G401.6 (cell line): ENCODE measurements at regions not wholly inside any gene's neighbourhood (a gene's known extent, or its start where the extent isn't known, plus 50 kb on each side); places are given as distances from the start of the nearest gene placed in this dataset.

Experiments used
- FAIRE-seq: peaks from 2 replicates; lab custom pipeline; 2012; peaks lifted over from hg19 to GRCh38; lab: Jason Lieb, UNC

DNA sequence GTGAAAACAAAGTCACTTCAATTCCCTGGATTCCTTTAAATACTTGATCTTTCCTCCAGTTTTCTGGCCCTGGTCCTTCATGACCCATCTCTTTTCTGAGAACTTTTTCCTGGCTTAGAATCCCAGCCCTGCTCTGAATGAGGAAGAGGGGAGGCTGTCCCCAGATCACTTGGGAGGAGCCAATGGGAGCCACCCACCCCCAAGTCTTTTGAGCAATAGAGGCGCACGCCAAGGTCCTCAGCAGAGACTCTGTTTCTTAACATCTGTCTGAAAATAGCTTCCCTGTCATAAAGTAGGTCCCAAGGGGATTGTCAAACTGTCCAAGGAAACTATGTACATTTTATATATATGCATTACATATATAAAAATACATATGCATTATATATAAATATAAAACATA, 126.8 kb downstream of the ADRA2A start:
- no peak for FAIRE-seq

- FAIRE-seq, result no peak
Measured at GRCh38 chr10:111204838-111205237, 128.0 kb downstream of the ADRA2A start.

DNA sequence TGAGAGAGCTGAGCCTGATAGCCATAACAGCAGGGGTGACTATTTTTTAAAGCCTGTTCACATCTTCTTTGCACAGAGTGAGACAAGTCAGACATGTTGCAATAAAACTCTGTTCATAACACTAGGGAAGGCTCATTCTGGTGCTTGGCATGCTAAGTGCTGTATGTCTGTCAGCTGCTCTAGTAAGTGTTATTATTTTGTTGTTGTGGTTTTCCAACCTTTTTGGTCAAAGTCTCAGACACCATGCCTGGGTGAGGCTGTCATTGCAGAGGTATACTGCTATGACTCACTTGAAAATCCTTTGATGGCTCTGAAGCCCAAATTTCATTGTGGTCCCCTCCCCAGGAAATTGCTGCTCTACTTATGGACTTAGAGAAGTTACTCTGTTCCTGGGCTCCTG, 129.7 kb downstream of the ADRA2A start:
- FAIRE-seq, result no peak

GRCh38 chr10:111207500-111207899, 130.7 kb downstream of the ADRA2A start:
- no peak for FAIRE-seq

DNA sequence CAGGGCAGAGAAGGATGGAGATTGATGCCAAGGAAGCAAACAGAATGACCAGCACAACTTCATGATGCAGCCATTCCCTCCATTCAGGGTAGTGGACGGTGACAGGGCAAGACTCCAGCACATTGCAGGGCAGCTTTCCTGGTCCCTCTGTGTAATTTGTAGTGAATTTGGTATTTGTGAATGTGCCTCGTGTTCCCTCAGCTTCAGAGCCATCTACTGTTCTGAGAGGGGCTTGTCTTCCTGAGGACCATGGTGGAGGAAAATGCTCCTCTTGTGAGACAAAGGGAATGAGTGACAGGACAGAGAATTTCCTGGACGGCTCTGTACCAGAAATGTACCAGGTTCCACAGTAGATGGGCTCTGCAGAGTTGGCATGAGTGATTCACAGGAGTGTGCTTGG, 132.1 kb downstream of the ADRA2A start:
- FAIRE-seq, result no peak

DNA sequence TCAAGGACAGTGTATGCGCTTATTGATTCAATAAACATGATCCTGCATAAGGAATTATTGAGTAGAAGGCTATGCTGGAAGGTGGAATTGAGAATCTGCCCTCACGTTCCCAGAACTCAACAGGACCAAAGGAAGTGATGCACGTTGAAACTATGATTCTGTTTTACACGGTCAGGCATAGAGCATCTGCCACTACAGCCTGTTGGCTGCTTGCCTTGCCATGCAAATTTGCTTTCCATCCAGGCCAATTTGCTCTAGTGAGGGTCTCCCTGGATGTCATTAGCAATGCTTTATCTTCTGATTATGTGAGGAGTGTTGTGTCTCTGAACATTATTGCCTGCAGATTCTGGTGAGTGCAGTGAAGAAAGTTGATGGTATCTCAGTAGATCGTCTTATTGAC, 132.9 kb downstream of the ADRA2A start:
- FAIRE-seq, result no peak

- FAIRE-seq, result no peak
Measured at GRCh38 chr10:111211241-111211640, 134.4 kb downstream of the ADRA2A start.

- FAIRE-seq, result no peak
Measured at GRCh38 chr10:111211706-111212105, 134.9 kb downstream of the ADRA2A start.

DNA sequence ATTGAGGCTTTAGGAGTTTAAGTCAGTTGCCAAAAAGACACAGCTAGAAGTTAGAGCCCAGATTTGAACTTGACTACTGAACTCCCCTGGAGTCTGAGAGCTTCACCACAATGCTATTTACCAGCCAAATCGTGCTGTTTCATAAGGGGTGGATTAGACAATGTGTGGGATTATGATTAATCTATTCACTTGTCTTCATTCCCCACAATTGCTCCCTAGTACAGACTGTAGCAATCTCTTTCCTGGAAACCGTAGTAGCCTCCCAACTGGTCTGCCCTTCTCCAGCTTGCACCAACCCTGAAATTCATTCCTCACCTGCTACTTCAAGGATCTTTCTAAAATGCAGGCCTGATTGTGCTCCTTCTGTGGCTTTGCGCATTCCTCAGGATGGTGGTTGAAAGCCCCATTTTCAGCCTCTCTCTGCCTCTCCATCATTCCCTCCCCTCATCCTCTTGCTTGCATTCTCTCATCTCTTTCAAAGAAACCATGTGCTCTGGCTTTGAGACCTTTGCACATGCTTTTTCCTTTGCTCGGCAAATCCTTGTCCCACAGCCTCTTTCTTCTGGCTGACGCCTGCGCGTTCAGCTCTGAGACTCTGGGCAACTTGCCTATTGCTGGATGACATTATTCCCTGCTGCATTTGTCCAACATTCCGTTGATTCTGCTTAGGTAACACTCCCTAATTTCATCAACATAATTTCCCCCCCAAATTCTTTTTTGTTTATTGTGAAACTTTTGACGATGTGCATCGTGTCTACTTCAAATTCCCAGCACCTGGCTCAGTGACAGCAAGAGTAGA, 145.1 kb downstream of the ADRA2A start:
- no peak for FAIRE-seq

DNA sequence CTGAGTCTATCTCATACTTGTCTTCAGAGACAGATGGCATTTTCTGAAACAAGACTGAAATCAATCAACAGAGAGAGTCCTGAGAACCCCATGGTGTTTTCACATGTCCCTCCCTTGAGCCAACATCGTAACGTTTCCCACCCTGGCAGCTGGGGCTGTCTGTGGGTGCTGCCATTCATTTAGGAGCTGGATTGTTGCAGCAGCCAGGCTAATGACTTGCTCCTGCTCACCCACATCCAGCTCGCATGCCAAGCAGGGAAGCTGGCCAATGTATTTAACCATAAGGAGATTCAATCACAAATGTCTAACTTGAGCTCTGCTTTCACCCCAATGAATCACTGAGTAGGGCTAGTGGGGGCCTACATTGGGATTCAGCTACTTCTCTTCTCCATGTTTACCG, 146.1 kb downstream of the ADRA2A start:
- no peak for FAIRE-seq

DNA sequence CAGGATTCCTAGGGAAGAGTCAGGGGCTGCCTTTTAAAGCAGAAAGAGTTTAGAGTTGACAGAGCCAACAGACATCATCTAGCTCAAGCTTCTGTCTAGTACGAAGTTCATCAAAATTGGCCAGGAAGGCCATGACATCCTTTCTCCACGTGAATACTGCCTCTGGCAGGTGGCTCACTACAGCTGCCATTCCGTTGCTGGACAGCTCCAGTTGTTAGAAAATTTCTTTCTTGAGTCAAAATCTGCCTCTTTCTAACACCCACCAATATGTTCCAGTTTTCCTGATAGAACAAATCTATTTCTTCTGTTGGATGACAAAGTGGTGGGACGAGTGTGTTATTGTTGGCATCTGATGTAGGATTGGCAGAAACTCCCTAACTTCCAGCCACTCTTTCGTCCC, 154.9 kb downstream of the ADRA2A start:
- FAIRE-seq, result no peak

DNA sequence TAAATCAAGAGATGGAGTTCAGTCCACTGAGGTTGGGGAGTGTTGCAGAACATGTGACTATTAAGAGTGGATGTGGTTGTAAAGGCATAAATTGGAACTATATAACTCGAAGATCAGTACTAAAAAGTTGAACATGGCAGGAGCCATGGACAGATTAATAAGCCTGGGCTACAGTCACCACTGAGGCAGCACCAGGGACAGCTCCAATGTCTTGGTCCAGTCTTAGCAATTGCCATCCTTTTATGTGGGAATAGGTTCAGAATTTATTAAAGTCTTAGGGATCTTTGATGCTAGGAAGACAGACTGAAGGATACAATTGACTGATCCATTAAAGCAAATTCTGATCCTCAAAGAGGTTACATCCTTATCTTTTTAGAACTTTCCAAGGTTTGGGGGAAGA, 156.6 kb downstream of the ADRA2A start:
- FAIRE-seq, result no peak

DNA sequence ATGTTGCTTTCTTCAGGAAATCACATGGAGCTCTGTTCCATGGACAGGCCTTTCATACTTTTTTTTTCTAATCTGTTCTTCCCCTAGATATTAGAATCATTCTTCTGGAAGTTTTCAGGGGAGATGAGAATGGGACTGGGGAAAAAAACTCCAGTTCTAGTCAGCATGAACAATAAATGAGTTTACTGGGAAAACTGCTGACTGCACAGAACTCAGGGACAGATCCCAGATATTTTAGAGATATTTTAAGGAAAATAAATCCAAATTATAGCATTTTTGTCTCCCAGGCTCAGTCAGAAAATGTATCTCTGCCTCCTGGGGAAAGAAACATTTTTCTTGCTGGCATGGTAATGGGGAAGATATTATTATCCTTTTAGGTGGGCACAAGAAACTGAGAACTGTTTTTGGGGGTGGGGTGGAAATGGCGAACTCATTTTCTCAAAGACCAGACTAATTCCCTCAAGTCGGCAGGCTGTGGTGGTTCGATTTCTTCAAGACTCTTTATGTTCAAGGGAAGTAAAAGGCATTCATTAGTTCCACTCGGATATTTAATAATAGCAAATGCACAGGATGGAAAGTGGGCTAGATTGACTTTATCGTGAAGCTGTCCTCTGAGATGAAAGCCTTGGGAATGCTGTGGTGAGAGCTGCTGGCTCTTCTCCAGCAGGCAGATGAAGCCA, 157.5 kb downstream of the ADRA2A start:
- FAIRE-seq, result no peak

- no peak for FAIRE-seq
Measured at GRCh38 chr10:111234914-111235302, 158.1 kb downstream of the ADRA2A start.

- FAIRE-seq, result no peak
Measured at GRCh38 chr10:111240348-111240747, 163.5 kb downstream of the ADRA2A start.

GRCh38 chr10:111243126-111243525, 166.3 kb downstream of the ADRA2A start:
- no peak for FAIRE-seq

- FAIRE-seq, result no peak
Measured at GRCh38 chr10:111246136-111246535, 169.3 kb downstream of the ADRA2A start.

- no peak for FAIRE-seq
Measured at GRCh38 chr10:111246814-111247452, 170.1 kb downstream of the ADRA2A start.

DNA sequence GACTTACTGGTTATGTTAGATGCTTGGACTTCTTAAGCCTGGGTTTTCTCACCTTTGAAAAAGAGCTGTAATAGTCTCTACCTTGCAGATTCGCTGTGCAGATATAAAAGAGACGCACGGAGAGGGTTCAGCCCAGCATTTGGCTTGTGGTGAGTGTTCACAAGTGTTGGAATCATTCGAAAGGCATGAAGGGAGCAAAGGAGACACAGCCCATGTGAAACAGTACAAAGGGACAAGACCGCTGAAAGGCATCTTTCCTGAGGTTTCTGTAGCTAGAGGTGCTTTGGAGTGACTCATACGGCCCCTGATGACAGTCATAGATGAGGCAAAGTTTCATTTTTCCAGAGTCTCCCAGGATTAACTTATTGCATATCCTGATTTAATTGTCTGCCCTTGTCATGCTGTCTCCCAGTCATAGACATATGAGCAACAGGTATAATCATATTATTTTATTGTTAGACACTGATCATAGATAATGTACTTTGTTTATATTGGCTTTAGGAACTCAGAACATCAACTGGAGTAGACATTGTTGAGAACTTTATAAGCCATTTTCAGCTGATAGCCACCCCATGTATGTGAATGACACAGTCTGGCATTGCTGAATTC, 171.1 kb downstream of the ADRA2A start:
- FAIRE-seq, result no peak

DNA sequence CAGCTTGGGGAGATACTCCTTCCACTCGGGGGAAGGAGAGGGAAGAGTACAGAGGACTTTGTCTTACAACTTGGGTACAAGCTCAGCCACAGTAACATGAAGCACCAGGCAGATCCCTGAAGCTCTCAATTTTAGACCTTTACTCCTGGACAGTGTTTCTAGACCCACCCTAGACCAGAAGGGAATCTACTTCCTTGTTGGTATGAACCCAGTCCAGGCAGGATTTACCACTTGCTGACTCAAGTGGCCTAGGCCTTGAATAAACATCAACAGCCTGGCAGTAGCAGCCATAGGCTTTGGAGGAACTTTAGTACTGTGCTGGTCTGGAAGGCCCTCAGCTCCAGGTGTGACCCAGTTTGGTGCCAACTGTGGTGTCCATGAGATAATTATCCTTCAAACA, 173.1 kb downstream of the ADRA2A start:
- no peak for FAIRE-seq

DNA sequence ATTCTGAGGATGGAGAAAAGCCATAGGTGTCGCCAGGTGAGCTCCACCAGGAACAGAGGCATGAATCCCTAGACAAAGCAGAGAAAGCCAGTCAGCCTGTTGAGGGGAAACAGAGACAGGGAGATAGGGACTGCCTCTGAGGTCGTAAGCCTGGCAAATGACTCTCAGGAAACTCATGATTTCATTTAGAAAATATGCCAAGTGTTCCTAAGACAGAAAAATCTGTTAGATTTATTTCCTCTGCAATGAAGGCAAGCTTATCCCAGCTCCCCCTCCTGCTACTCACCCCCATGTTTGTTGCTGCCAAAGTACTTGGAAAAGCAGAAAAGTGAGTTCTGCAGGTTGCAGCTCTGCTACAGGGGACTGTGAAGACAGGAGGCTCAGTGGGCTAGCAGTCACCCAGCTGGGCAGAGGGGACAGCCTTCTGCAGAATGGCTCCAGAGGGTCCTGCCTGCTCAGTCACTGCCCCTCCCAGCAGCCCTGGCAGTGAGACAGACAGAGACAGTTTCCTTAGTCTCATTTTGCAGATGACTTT, 184.3 kb downstream of the ADRA2A start:
- FAIRE-seq, result no peak

- no peak for FAIRE-seq
Measured at GRCh38 chr10:111265341-111265740, 188.5 kb downstream of the ADRA2A start.

DNA sequence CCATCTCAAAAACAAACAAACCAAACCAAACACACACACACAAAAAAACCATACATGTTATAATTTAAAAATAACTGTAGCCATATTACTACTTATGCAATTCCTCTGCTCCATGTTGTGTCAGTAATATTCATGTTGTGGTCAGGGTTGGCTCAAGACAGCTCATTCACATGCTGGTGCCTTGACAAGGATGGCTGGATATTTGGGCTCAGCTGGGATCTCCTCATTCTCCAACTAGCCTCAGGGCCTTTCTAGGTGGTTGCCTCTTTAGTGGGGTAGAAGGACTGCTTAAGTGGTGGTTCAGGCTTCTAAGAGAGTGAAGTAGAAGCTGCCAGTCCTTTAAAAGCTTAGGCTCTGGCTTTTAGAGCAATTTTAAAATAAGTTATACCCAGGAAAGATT, 189.3 kb downstream of the ADRA2A start:
- FAIRE-seq, result no peak
